Astrocyte (in vitro differentiated cells and primary cell): ENCODE measurements at regions not wholly inside any gene's neighbourhood (a gene's known extent, or its start where the extent isn't known, plus 50 kb on each side); places are given as distances from the start of the nearest gene placed in this dataset.

Source experiments
- CTCF ChIP-seq: IDR thresholded peaks from 2 replicates; pipeline ENCODE4 v1.5.1; 2011; ENCODE audit warnings: low read depth, mild to moderate bottlenecking, inconsistent platforms, low read length, moderate library complexity; ENCODE audit not compliant: insufficient read depth
- EZH2 ChIP-seq: IDR thresholded peaks from 2 replicates; pipeline ENCODE4 v1.6.1; 2012; ENCODE audit warnings: mild to moderate bottlenecking, low read length, inconsistent platforms; ENCODE audit not compliant: insufficient read depth

GRCh38 chr11:95534809-95535208 lies 254.8 kb downstream of the FAM76B start:
- TF ChIP-seq EZH2 (no peak), CTCF (no peak)
